HT1080 (cell line): ENCODE measurements at regions not wholly inside any gene's neighbourhood (a gene's known extent, or its start where the extent isn't known, plus 50 kb on each side); places are given as distances from the start of the nearest gene placed in this dataset.

Experiments
- DNase-seq: peaks from one replicate; pipeline ENCODE4 v3.0.0-alpha.2; 2015; ENCODE audit warnings: low read depth

DNA sequence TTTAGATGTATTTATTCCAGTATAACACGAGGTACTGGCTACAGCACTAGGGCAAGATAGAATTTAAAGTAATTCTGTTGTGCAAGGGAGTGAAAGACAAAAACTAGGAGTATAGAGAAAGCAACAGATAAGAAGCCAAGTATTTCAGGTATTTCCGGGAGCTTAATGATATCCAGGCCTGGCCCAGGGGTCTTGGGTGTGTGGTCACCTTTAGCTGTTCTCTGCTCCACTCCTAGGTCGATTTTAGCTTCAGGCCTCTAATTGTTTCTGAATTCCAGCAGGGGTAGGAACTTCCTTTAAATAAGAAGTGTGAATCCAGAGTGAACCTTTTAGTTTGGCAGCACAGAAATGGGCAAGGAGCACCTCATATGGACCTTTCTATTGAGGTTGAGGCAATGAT lies 342.3 kb upstream of the MYT1L start:
- no peak for DNase-seq

DNA sequence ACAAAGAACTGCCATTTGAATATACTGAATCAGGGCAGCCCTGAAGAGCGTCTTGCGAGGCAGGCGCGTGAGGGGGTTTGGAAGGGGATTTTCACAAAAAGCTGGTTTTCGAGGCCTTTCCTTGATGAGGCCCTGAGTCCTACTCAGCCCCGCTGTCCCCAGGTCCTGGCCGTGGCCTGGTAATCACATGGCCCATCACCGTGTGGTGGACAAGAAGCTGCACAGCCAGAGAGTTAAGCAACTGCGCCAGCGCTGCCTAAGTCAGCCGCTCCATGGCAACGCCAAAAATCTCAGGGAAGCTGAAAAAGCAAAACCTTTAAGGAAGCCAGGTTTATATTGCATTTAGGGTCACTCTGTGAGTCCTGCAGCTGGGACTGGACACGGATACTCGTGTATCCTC lies 341.2 kb upstream of the MYT1L start:
- DNase-seq, result no peak

DNA sequence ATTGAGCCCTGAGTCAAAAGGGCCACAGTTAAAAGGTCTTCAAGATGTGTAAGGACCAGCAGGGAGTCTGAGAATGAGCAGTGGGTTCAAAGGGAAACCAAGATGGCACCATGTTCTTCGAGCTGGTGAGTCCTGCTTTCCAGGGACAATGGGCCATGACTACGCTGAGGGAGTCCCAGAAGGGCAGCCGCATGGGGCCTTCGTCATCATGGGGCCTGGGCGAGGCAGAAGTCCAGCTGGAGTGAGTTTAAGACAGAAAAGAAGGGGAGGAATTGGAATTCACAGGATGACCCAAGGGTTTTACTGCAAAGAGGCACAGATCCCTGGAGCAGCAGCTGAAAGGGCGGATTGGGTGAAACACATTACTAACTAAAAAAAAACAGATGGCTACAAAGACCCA lies 340.8 kb upstream of the MYT1L start:
- no peak for DNase-seq

DNA sequence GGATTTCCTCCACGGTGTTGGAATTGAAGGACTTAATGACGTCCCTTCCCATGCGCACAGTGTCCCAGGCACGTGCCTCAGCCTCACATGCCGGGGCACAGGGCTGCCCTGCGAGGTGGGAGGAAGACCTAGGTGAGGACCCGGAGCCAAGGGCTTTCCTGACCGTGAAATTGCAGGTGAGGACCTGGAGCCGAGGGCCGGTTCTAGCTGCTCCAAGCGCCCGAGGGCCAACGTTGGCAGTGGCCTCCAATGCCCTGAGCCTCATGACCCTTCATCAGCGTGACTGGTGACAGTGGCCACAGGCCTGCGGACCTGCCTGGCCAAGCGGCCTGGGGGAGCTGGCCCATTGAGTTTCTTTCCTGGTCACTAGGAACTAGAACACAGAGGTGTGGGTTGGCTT lies 338.2 kb upstream of the MYT1L start:
- DNase-seq, result no peak

GRCh38 chr2:2668681-2669265 lies 337.7 kb upstream of the MYT1L start:
- no peak for DNase-seq

- no peak for DNase-seq
These were observed 336.6 kb upstream of the MYT1L start for GRCh38 chr2:2667690-2668089.

- DNase-seq, result no peak
These were observed 334.7 kb upstream of the MYT1L start for GRCh38 chr2:2665834-2666133.

GRCh38 chr2:2664989-2665833 lies 334.1 kb upstream of the MYT1L start:
- DNase-seq, result peak; percentile 94

DNA sequence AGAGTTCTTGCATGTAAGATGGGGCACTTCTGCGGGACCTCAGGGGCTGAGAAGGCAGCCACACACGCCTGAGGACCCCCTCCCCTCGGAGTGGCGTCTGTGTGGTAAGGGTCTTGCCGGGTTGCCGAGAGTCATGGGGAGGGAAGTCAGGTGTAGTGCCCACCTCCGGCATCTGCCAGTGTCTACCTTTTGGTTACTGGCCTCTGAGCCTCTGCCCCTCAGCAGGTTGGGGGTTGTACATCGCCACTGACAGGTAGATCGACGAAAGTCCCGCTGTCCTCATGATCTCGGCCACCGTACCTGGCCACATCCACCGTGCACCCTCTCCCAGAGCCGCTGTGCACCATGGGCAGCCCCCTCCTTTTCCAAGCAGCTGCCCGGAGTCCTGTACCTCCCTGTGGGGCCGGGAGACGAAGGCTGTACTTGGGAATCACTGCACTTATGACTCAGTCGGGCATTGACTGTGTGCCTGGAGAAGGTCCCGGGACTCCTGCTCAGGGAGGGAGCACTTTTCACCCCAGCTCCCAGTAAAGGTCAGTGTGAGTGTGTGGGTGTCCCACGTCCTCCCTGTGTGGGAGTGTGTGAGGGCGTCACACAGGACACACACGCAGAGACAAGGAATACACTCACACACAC lies 332.4 kb upstream of the MYT1L start:
- peak; percentile 50 for DNase-seq

GRCh38 chr2:2662847-2663356 lies 331.8 kb upstream of the MYT1L start:
- no peak for DNase-seq

DNA sequence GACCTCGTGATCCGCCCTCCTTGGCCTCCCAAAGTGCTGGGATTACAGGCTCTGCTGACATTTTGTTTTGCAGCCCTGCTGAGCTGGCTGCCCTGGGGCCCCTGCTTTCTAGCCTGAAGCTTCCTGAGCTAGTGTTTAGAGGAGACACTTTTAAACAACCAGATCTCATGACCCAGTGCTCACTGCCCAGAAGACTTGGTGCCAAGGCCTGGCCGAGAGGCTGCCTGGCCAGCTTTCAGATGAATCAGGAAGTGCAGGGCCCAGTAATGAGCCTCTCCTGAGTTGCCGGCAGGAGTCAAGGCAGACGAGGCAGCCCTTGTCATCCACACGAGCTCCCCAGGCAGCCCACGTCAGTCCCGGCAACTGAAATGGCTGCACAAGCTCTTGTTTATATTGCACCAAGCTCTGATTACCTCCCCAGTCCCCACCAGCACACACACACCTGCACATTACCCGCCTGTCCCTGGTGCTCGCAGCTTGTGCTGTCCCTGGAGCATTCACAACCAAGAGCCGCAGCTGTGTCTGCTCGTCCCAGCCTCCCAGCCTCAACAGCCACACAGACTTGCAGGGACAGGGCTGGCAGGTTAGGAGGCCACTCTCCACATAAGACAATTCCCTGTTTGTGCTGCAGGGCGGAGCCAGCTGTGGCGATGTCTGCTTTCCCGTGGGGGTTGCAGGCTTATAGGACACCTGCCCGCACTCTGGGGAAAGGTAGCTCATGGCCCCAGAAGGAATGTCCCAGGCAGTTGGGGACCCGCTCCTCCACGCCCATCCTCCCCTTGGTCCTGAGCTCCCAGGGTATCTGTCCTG lies 331.2 kb upstream of the MYT1L start:
- DNase-seq, result no peak

DNA sequence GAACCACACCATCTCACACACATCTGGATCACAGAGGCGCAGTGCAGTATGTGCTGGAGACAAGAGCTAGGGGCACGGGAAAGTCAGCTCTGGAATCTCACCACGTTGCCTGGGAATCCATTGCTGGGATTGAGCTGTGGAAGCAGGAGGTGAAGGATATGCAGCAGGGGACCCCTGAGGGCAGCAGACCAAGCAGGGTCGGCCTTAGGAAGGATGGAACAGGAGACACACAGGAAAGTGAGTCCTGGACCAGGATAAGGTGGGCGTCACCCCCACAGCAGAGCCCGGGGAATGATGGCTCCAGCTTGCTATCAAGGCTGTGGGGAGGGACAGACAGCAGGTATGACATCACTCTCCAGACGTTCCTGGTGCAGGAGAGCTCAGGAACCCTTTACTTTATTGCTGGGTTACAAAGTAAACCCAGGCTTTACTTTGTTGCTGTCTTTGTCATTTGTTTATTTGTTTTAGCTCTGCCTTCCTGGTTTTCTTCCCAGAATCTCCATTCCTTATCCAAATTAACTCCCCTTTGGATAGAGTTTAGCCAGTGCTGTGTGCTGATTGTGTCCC lies 329.8 kb upstream of the MYT1L start:
- DNase-seq, result no peak

DNA sequence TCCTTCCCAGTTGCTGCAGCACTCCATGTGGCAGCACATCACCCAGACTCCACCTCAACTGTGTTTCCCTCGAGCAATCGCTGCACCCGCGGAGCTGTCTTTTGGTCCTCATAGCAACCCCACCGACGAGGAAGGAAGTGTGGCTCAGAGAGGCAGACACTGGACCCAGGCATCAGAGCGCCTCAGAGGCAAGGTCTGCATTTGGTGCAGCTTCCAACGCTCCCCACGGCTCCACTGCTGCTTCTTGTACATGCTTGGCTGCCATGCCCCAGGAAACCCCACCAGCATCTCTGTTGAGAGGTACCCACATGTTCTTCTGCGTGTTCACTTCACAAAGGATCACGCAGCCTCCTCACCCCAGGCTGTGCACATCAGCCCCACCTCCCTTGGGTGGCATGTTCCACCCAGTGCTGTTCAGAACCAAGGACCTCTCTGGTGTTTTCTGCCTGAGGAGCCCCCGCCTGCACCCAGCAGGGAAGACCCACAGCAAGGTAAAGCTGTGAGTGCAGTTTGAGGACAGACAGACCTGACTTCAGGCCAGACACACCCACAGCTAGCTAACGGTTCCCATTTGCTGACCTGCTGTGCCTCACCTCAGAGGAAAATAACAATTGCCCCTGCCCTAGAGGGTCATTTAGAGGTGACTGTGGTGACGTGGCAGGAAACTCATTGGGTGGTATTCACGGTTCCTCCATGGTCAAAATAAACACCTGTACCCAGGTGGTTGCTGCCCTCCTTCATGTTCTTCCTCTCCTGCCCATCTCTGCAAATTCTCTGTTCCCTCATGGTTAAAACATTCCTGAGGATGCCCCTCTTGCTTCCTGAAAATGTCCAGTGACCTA lies 326.3 kb upstream of the MYT1L start:
- DNase-seq, result no peak

DNA sequence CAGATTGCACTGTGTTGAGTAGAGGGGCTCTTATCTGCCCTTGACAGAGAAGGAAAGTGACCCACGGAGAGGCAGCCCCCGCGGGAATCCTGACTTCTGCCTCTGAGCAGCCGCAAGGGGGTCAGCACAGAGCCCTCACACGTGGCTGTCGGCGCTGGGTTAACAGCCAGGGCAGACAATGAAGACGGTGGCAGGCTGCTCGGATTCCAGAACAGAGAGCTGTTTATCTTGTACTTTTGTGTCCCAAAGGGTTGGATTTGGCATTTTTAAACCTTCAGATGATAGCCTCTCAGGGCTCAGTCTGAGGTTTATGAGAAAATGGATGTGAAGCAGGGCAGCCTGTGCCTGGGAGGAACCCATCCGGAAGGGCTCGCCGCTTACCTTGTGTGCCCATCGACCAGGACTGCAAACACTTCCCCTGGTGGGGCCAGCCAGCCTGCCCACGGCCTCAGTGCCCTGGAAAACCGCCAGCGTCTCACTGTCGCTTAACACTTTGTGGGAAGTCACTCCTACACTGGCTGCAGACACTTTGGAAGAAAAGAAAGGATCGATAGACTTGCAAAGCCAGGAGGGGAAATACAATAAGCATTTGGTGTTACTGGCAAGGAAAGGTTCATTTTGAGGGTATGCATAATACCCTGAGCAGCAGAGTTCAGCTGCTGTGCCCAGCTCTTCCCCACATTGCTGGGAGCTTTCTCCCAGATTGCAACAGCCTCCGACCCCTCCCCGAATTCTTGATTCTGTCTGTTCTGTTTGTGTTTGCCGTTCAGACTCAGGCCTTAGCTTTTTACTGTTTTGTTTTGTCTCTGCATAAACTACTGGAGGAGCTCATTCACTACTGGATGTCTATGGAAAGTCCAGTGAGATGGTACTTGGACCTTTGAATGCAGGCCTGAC lies 325.3 kb upstream of the MYT1L start:
- no peak for DNase-seq

- DNase-seq, result no peak
These were observed 324.5 kb upstream of the MYT1L start for GRCh38 chr2:2655453-2656114.

DNA sequence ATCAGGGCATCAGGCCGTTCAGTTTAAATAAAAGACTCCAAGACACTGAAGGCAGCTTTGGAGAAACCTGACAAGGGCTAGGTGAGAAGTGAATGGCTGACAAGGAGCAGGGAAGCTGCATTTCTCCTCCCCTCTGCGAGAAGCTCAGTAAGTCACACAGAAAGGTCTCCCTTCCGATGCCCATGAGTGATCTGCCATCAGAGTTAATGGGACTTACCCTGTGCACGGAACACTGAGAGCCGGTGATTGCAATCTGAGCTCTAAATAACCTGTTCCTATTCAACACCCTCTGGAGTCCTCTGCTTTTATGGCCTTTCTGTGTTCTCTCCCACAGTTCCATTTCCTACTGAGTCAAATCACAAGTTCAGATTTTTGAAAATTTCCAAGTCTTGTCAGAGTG lies 322.2 kb upstream of the MYT1L start:
- DNase-seq, result no peak

DNA sequence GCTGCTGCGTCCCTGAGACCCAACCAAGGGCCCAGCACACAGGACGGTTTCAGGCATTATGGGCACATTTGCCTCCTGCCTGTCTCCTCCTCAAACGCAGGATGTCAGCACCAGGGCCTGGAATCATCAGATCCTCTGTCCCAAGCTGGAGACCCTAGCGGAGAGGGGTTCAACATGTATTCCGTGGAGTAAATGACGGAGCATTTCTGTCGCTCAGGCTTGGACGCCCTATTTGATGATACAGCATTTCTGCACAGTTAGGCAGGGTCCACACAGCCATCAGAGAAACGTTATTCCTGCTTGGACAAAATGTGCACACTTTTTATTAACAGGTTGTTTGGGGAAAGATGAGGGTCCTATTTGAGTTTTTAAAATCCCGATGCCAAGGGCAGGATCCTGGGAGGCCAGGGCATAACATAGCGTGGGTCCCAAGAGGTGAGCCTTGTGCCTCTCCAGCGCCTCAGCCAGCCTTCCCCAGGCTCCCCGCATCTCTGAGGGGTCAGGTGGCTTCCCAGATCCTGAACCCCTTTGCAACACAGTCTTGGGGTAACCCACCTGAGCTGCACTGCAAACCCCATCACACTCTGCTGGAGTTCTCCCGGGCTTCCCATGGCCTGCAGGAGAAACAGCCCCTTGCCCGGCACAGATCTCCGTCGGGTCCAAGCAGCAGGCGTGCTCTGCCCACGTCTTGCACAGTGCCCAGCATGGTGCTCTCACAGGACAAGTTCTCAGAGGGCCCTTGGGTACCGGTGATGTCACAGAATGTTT lies 319.7 kb upstream of the MYT1L start:
- no peak for DNase-seq
